ENCODE measurements at regions not wholly inside any gene's neighbourhood (a gene's known extent, or its start where the extent isn't known, plus 50 kb on each side); places are given as distances from the start of the nearest gene placed in this dataset.
"Not testable (repeated sequence)": the region's sequence is repeated elsewhere in the genome, so short reads cannot be mapped to it uniquely, and the experiment has no call there.

- not testable (repeated sequence) for H3K27me3 Mint-ChIP-seq; H3K9me3 ChIP-seq (ENCODE audit: control insufficient read depth in 2 of 2, low read length in 2 of 2); H3K36me3 Mint-ChIP-seq; DNase-seq; H3K27me3 ChIP-seq (ENCODE audit: control insufficient read depth, insufficient read depth, low read length); ATAC-seq (ENCODE audit: low read depth in 2 of 2); H3K4me1 ChIP-seq (ENCODE audit: control insufficient read depth, insufficient read depth, low read length, poor library complexity, severe bottlenecking); H3K4me1 Mint-ChIP-seq; H3K27ac Mint-ChIP-seq; H3K27ac ChIP-seq (ENCODE audit: insufficient read depth, low read length, poor library complexity, severe bottlenecking); H3K4me3 Mint-ChIP-seq; H3K4me3 ChIP-seq (ENCODE audit: low read depth, low read length); H3K36me3 ChIP-seq (ENCODE audit: control insufficient read depth, insufficient read depth, low read length)
- H3K9me3 Mint-ChIP-seq = peaks cover 0 to 51% (median 8%) of the 10 kb centered on the region in 7 donors
These were observed 1793.7 kb downstream of the UQCRFS1 start for GRCh38 chr19:27419217-27419616.

- no peaks in the 10 kb centered on the region for H3K36me3 ChIP-seq (ENCODE audit: control insufficient read depth, insufficient read depth, low read length)
These were observed 1819.4 kb downstream of the UQCRFS1 start for GRCh38 chr19:27393591-27393990.

GRCh38 chr19:27392027-27392632 is 1820.8 kb downstream of the UQCRFS1 start:
- Mint-ChIP-seq H3K27me3 (no peaks in the 10 kb centered on the region), H3K36me3 (no peaks in the 10 kb centered on the region), H3K4me1 (peaks cover 0 to 5% (median 0%) of the 10 kb centered on the region in 4 donors), H3K4me3 (no peak overlapping the region), H3K27ac (no peak overlapping the region), H3K9me3 (peaks cover 12 to 79% (median 59%) of the 10 kb centered on the region in 7 donors)
- peaks cover 8 to 18% of the 10 kb centered on the region in 2 experiments for H3K9me3 ChIP-seq (ENCODE audit: control insufficient read depth in 2 of 2, low read length in 2 of 2)
- peak in 1 of 2 donors; percentile 12 for ATAC-seq (ENCODE audit: low read depth in 2 of 2)
- H3K4me1 ChIP-seq (ENCODE audit: control insufficient read depth, insufficient read depth, low read length, poor library complexity, severe bottlenecking) = no peaks in the 10 kb centered on the region
- no peaks in the 10 kb centered on the region for H3K27me3 ChIP-seq (ENCODE audit: control insufficient read depth, insufficient read depth, low read length)
- no peak for DNase-seq
- H3K27ac ChIP-seq (ENCODE audit: insufficient read depth, low read length, poor library complexity, severe bottlenecking) = no peak overlapping the region
- H3K4me3 ChIP-seq (ENCODE audit: low read depth, low read length) = no peak overlapping the region
- no peaks in the 10 kb centered on the region for H3K36me3 ChIP-seq (ENCODE audit: control insufficient read depth, insufficient read depth, low read length)

More at GRCh38 chr19:27393591-27393990, 1819.4 kb downstream of the UQCRFS1 start:
- Mint-ChIP-seq H3K4me3 (no peak overlapping the region), H3K36me3 (no peaks in the 10 kb centered on the region), H3K27ac (no peak overlapping the region), H3K4me1 (peaks cover 0 to 5% (median 0%) of the 10 kb centered on the region in 4 donors), H3K9me3 (peaks cover 7 to 79% (median 55%) of the 10 kb centered on the region in 7 donors), H3K27me3 (no peaks in the 10 kb centered on the region)
- ATAC-seq (ENCODE audit: low read depth in 2 of 2) (no peak), DNase-seq (no peak)
- Histone ChIP-seq H3K4me3 (ENCODE audit: low read depth, low read length) (no peak overlapping the region), H3K27ac (ENCODE audit: insufficient read depth, low read length, poor library complexity, severe bottlenecking) (no peak overlapping the region), H3K27me3 (ENCODE audit: control insufficient read depth, insufficient read depth, low read length) (no peaks in the 10 kb centered on the region), H3K4me1 (ENCODE audit: control insufficient read depth, insufficient read depth, low read length, poor library complexity, severe bottlenecking) (no peaks in the 10 kb centered on the region), H3K9me3 (ENCODE audit: control insufficient read depth in 2 of 2, low read length in 2 of 2) (peaks cover 7 to 11% of the 10 kb centered on the region in 2 experiments)

GRCh38 chr19:27379306-27379705 is 1833.6 kb downstream of the UQCRFS1 start:
- not testable (repeated sequence) for H3K4me1 ChIP-seq (ENCODE audit: control insufficient read depth, insufficient read depth, low read length, poor library complexity, severe bottlenecking); H3K27ac ChIP-seq (ENCODE audit: insufficient read depth, low read length, poor library complexity, severe bottlenecking); H3K4me3 Mint-ChIP-seq; H3K27me3 Mint-ChIP-seq; DNase-seq; ATAC-seq (ENCODE audit: low read depth in 2 of 2); H3K36me3 Mint-ChIP-seq; H3K27me3 ChIP-seq (ENCODE audit: control insufficient read depth, insufficient read depth, low read length); H3K27ac Mint-ChIP-seq; H3K4me3 ChIP-seq (ENCODE audit: low read depth, low read length); H3K4me1 Mint-ChIP-seq; H3K36me3 ChIP-seq (ENCODE audit: control insufficient read depth, insufficient read depth, low read length)
- H3K9me3 Mint-ChIP-seq = peaks cover 11 to 63% (median 41%) of the 10 kb centered on the region in 7 donors
- peaks cover 0 to 19% of the 10 kb centered on the region in 2 experiments for H3K9me3 ChIP-seq (ENCODE audit: control insufficient read depth in 2 of 2, low read length in 2 of 2)

- H3K27ac Mint-ChIP-seq; H3K27ac ChIP-seq (ENCODE audit: insufficient read depth, low read length, poor library complexity, severe bottlenecking); H3K4me3 ChIP-seq (ENCODE audit: low read depth, low read length); H3K36me3 ChIP-seq (ENCODE audit: control insufficient read depth, insufficient read depth, low read length); H3K27me3 ChIP-seq (ENCODE audit: control insufficient read depth, insufficient read depth, low read length); H3K36me3 Mint-ChIP-seq; DNase-seq; H3K4me1 ChIP-seq (ENCODE audit: control insufficient read depth, insufficient read depth, low read length, poor library complexity, severe bottlenecking); ATAC-seq (ENCODE audit: low read depth in 2 of 2); H3K4me1 Mint-ChIP-seq; H3K4me3 Mint-ChIP-seq; H3K27me3 Mint-ChIP-seq: not testable (repeated sequence)
- H3K9me3 ChIP-seq (ENCODE audit: control insufficient read depth in 2 of 2, low read length in 2 of 2) = peaks cover 10 to 14% of the 10 kb centered on the region in 2 experiments
- peaks cover 11 to 80% (median 37%) of the 10 kb centered on the region in 7 donors for H3K9me3 Mint-ChIP-seq
These were observed 1843.3 kb downstream of the UQCRFS1 start for GRCh38 chr19:27369603-27370002.

- not testable (repeated sequence) for DNase-seq; H3K4me1 Mint-ChIP-seq; H3K27me3 Mint-ChIP-seq; H3K4me3 ChIP-seq (ENCODE audit: low read depth, low read length); H3K4me1 ChIP-seq (ENCODE audit: control insufficient read depth, insufficient read depth, low read length, poor library complexity, severe bottlenecking); H3K4me3 Mint-ChIP-seq; ATAC-seq (ENCODE audit: low read depth in 2 of 2); H3K27ac ChIP-seq (ENCODE audit: insufficient read depth, low read length, poor library complexity, severe bottlenecking); H3K27me3 ChIP-seq (ENCODE audit: control insufficient read depth, insufficient read depth, low read length); H3K36me3 Mint-ChIP-seq; H3K27ac Mint-ChIP-seq; H3K36me3 ChIP-seq (ENCODE audit: control insufficient read depth, insufficient read depth, low read length)
- peaks cover 17 to 91% (median 47%) of the 10 kb centered on the region in 7 donors for H3K9me3 Mint-ChIP-seq
- H3K9me3 ChIP-seq (ENCODE audit: control insufficient read depth in 2 of 2, low read length in 2 of 2) = peaks cover 12 to 41% of the 10 kb centered on the region in 2 experiments
These were observed 1850.5 kb downstream of the UQCRFS1 start for GRCh38 chr19:27362438-27362837.

GRCh38 chr19:27355581-27355980 is 1857.4 kb downstream of the UQCRFS1 start:
- H3K9me3 ChIP-seq (ENCODE audit: control insufficient read depth in 2 of 2, low read length in 2 of 2) = peaks cover 21 to 61% of the 10 kb centered on the region in 2 experiments
- not testable (repeated sequence) for H3K4me3 Mint-ChIP-seq; H3K27ac ChIP-seq (ENCODE audit: insufficient read depth, low read length, poor library complexity, severe bottlenecking); H3K36me3 ChIP-seq (ENCODE audit: control insufficient read depth, insufficient read depth, low read length); H3K27me3 Mint-ChIP-seq; H3K4me3 ChIP-seq (ENCODE audit: low read depth, low read length); H3K4me1 ChIP-seq (ENCODE audit: control insufficient read depth, insufficient read depth, low read length, poor library complexity, severe bottlenecking); H3K27ac Mint-ChIP-seq; DNase-seq; H3K27me3 ChIP-seq (ENCODE audit: control insufficient read depth, insufficient read depth, low read length); H3K4me1 Mint-ChIP-seq; H3K36me3 Mint-ChIP-seq; ATAC-seq (ENCODE audit: low read depth in 2 of 2)
- H3K9me3 Mint-ChIP-seq = peaks cover 22 to 95% (median 58%) of the 10 kb centered on the region in 7 donors
